GM13977 (cell line): ENCODE measurements at regions not wholly inside any gene's neighbourhood (a gene's known extent, or its start where the extent isn't known, plus 50 kb on each side); places are given as distances from the start of the nearest gene placed in this dataset.
"Not testable (repeated sequence)": the region's sequence is repeated elsewhere in the genome, so short reads cannot be mapped to it uniquely, and the experiment has no call there.

Source experiments
- DNase-seq: peaks from one replicate; pipeline ENCODE4 v3.0.0; 2012; ENCODE audit warnings: low spot score
- CTCF ChIP-seq: IDR thresholded peaks from 2 replicates; pipeline ENCODE4 v1.5.1; 2012; ENCODE audit warnings: mild to moderate bottlenecking, control low read depth; ENCODE audit not compliant: insufficient read depth; ENCODE audit errors: extremely low read depth, missing control alignments
- in situ Hi-C: fragments of 300-500 bp; cut with MboI; formaldehyde crosslinking; loops from one replicate; pipeline ENCODE4 v1.12.0; 2022; ENCODE audit warnings: low sequenced_read_pairs, low pct_unique_long_range_greater_than_20kb, mixed read lengths, inconsistent platforms; ENCODE audit not compliant: unreplicated experiment

GRCh38 chr3:34891941-34892340, 747.4 kb upstream of the ARPP21 start:
- DNase-seq = no peak
- no peak for TF ChIP-seq CTCF
- in situ Hi-C loops = no loop called here

GRCh38 chr3:34895841-34896240, 743.5 kb upstream of the ARPP21 start:
- no peak for DNase-seq
- in situ Hi-C loops = no loop called here
- no peak for TF ChIP-seq CTCF

- in situ Hi-C loops, DNase-seq: not testable (repeated sequence)
These were observed 729.6 kb upstream of the ARPP21 start for GRCh38 chr3:34909679-34910078.

- in situ Hi-C loops = no loop called here
- no peak for TF ChIP-seq CTCF
- DNase-seq = no peak
These were observed 720.3 kb upstream of the ARPP21 start for GRCh38 chr3:34919025-34919424.

GRCh38 chr3:34920806-34921205, 718.5 kb upstream of the ARPP21 start:
- TF ChIP-seq CTCF = no peak
- DNase-seq = no peak
- in situ Hi-C loops = no loop called here

GRCh38 chr3:34924961-34925360, 714.4 kb upstream of the ARPP21 start:
- in situ Hi-C loops = no loop called here
- TF ChIP-seq CTCF = no peak
- no peak for DNase-seq

- TF ChIP-seq CTCF = no peak
- DNase-seq = no peak
- in situ Hi-C loops = no loop called here
These were observed 713.5 kb upstream of the ARPP21 start for GRCh38 chr3:34925851-34926250.

GRCh38 chr3:34929036-34929435, 710.3 kb upstream of the ARPP21 start:
- no peak for TF ChIP-seq CTCF
- in situ Hi-C loops = no loop called here
- no peak for DNase-seq
